Right lobe of liver (tissue), 4 donors: ENCODE measurements at regions not wholly inside any gene's neighbourhood (a gene's known extent, or its start where the extent isn't known, plus 50 kb on each side); places are given as distances from the start of the nearest gene placed in this dataset.

ENCODE experiments used
- POLR2A ChIP-seq: fragments of 450-650 bp; IDR thresholded peaks from one replicate; pipeline ENCODE4 v1.6.1; 2017; ENCODE audit warnings: antibody characterized with exemption, mild to moderate bottlenecking
- TF ChIP-seq, protein P1 (sequence below), 4 donors: fragments of 200-600 bp in 3 of 4; fragments of 450-650 bp in 1 of 4; IDR thresholded peaks; one replicate each; pipeline versions ENCODE4 v1.5.1 to v1.8.0; 2016 to 2022; ENCODE audit warnings: antibody characterized with exemption in 4 of 4, mild to moderate bottlenecking in 2 of 4
- donor health status: DM: no; HTN: no; CAD: no.
- donor health status: DM: no; HTN: no; CAD: no.
- donor health status: DM: no; HTN: yes; CAD: no.

DNA sequence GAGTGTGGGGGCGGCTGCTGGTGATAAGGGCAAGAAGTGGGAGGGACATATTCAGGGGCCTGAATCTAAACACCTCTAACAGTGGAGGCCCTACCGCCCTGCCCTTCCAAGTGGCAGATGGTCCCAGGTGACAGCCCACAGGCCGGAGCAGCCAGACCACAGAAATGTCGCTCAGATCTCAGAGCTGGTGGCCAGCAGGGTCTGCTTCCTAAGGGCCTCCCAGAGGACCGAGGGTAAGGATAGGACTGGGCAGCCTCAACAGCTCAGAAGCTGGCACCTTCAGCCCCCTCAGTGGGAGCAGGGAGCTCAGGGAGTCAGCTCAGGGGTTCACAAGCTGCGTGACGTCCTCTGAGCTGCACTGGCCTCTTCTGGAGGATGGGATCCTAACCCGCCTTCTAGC lies 201.8 kb upstream of the ZC3H12A start:
- TF ChIP-seq, protein P1, sequence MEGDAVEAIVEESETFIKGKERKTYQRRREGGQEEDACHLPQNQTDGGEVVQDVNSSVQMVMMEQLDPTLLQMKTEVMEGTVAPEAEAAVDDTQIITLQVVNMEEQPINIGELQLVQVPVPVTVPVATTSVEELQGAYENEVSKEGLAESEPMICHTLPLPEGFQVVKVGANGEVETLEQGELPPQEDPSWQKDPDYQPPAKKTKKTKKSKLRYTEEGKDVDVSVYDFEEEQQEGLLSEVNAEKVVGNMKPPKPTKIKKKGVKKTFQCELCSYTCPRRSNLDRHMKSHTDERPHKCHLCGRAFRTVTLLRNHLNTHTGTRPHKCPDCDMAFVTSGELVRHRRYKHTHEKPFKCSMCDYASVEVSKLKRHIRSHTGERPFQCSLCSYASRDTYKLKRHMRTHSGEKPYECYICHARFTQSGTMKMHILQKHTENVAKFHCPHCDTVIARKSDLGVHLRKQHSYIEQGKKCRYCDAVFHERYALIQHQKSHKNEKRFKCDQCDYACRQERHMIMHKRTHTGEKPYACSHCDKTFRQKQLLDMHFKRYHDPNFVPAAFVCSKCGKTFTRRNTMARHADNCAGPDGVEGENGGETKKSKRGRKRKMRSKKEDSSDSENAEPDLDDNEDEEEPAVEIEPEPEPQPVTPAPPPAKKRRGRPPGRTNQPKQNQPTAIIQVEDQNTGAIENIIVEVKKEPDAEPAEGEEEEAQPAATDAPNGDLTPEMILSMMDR (IDR thresholded peaks at IDR 0.05), result no peak
- TF ChIP-seq POLR2A, result no peak
